NCI-H526 (cell line): ENCODE measurements at regions not wholly inside any gene's neighbourhood (a gene's known extent, or its start where the extent isn't known, plus 50 kb on each side); places are given as distances from the start of the nearest gene placed in this dataset.

Source experiments
- DNase-seq, 2 experiments: peaks; one replicate each; lab custom pipeline; 2025; lab: John Stamatoyannopoulos, UW

DNA sequence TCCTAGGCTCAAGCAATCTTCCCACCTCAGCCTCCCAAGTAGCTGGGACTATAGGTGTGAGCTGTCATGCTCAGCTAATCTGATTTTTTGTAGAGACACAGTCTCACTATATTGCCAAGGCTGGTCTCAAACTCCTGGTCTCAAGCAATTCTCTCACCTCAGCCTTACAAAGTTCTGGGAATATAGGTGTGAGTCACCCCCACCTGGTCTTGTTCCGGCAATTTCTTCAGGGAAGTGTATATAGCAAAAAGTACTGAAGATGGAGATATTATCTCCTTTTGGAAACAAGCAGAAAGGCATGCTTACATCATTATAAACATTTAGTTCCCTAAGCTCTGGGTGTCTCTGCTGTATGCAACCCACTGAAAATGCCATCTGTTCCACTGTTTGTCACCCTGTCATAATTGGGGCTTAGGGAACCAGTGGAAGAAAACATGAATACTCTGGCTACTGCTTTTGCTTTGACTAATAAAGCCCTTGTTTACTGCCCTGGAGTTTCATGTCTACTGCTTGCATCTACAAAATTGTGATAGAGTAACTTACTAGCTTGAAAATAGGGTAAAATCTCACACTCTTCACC lies 940.2 kb downstream of the GALC start:
- no peak for DNase-seq

DNA sequence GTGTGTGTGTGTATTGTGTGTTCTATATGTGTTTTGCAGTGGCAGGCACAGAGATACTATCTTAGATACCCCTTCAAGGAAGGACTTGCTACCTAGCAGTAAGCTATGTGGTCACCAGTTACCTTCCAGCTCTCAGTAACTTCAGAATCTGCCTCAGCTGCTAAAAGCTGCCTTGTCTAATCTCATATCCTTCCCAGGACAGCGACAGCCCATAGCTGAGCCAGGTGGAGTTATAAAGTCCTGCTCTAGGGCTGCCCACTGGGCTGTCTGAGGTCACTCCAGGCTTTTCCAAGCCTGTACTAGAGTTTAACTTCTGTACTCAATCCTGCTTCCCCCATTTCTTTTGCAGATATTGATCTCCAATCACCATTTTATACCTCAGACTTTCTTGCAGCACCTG lies 942.6 kb downstream of the GALC start:
- no peak for DNase-seq

DNA sequence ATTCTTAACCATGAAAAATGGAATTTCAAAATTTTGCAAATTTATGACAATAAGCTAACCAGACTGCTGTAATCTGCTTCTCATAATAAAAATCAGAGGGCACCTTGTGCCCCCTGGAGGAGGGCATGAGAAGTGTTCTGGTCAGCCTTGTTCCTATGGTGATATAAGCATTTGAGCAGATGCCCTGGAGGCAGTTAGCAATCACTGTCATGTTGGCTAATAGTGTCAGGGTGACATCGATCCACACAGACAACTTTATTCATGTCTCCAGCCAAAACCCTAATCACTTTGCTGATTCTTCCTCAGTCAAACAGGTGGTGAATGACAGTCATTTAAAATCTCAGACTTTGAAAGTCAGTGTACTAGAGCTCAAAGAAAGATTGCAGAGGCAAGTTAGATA lies 943.0 kb downstream of the GALC start:
- DNase-seq = peak; percentile 3 to 45

DNA sequence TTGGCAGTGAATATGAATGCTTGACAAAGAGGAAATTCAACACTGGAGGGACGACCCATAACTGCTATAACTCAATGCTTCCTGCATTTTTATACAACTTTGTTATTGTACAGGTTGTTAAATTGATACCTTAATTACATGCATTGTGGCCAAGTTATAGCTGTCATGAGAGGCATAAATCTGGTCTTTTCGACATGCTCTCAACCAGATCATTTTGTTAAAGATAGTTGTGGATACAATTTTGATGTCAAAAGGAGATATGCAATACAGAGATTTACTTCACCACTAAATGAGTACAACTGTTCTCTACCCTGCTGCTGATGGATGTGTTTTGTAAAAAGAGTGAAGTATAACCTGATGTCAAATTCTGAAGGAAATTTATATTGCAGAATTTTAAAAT lies 946.0 kb downstream of the GALC start:
- DNase-seq = no peak

DNA sequence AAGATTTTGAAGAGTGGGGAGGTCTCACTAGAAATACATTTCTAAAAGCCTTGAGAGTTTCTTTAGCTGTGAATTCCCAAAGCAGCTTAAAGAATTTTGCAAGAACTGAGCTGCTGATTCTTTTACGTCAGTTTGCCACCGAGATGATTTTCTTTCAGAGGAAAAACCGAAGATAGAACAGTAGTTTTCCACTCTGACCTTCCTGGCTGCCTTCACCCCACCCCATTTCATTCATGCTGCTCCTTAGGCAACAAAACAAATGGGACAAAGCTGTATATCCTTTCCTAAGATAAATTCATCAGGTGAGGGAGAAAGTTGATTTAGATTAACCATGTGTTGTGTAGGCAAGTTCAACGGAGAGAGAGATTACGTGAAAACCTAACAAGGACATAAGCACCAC lies 947.0 kb downstream of the GALC start:
- DNase-seq = no peak

DNA sequence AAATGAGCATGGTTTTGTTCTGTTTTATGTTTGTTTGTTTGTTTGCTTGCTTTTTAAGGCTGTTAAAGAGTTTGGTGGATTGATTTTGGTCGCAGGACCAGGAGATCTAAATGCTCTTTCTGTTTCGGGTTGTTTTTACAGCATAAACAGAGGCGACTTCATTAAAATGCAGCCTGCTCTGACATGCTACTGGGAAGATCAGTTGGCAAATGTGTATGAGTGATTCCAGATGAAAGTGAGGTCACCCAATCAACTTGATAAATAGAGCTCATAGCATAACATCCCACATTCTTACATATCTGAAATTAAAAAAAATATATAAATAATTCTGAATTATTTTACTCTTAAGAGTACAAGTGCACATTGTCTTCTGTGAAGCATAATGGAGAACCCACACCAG lies 947.7 kb downstream of the GALC start:
- DNase-seq = no peak

DNA sequence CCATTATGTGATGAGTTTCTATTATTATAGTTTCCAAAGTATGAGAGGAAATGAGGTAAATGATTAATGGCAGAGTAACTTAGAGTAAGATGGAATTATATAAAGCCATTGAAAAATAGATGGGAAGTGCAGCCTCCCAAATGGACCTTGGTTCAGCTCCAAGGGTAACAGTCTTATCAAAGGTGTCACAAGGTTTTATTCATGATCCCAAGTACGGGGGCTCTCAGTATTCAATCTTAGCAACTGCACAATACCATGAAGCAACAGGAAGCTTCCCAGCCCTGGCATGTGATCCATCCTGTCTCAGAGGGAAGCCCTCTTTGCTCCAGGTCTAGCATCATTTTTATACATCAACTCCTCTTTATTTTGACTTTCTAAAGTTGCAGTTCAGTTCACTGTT lies 948.2 kb downstream of the GALC start:
- no peak for DNase-seq

DNA sequence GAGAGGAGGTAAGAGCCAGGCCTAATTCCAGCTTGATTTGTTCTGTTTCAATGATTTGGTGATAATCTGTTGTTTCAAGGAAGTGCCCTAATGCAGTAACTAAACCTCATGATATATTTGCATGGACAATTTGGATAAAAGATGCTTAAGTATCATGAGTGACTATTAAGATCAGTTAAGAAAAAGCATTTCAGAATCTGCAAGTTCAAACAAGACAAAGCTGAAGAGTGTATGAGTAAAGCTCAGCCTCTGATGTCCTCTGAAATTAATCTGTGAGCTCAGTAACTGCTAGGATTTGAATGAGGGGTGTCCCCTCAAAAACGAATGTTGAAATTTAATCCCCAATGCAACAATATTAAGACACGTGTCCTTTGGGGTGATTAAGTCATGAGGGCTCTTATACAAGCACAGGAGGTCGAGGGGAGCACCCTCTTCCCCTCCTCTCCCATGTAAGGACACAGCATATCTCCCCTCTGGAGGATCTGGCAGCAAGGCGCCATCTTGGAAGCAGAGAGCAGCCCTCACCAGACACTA lies 949.2 kb downstream of the GALC start:
- DNase-seq = no peak

DNA sequence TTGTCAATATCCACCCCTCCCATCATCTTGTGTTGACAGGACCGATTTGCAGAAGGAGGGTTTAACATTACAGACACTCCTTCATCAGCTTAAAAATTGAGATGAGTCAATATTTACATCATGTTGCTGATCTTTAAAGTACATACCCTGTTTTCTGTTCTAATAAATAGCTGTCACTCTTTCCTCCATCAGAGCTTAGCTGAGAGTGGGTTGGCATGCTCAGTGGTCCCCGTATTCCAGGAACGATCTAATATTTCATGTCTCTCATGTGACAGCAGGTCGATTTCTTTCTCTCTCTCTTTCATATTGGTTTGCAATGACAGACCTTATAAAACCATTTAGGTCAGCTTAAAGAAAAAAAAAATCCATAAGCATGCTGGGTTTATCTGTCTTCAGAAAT lies 950.6 kb downstream of the GALC start:
- no peak for DNase-seq

DNA sequence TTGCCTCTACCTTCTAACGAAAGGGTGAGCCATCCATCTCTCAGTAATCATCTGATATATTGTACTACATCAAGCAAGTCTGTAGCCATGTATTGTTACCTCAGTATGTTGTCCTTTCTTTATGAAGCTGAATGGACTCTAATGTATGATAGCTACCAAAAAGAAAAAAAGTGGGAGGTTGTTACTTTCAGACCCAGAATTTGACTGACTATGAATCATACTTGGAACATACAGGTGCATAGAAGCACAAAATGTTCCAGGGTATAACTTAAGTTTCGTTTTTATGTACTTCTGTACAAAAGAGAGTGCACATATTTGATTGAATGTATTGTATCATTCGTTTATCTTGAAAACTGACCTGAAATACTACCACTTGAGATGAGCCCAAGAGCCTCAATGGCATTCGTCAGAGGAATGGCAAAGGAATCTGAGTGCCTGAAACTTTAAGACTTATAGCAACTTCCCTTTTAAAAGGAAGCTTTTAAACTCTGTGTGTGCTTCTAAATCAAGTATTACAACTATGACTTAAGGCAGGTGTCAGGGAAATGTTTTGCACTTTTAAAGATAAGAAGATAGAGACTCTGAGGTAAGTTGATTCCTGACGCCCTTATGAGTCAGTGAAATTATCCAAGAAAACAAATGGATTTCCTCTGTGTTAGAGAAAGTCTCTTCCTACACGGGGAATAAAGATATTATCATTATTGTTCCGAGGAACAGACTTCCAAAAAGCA lies 951.5 kb downstream of the GALC start:
- no peak for DNase-seq

DNA sequence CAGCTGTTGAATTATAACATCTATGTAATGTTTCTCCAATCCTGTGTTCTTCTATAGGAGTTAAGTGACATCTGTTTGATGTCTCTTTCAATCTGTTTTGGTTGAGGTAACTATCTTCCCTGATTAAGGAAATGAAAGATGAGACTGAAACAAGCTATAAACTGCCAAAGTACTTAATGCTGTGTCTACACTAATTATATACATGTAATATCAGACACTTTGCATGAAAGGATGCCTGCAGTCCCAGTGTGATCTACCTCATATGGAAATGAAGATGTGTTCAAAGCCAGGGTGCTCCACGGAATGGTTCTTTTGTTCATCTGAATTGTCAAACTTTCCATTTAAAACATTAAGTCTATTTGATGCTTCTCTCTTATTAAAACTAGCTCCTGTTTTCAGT lies 958.3 kb downstream of the GALC start:
- DNase-seq = peak; percentile 49 to 52

DNA sequence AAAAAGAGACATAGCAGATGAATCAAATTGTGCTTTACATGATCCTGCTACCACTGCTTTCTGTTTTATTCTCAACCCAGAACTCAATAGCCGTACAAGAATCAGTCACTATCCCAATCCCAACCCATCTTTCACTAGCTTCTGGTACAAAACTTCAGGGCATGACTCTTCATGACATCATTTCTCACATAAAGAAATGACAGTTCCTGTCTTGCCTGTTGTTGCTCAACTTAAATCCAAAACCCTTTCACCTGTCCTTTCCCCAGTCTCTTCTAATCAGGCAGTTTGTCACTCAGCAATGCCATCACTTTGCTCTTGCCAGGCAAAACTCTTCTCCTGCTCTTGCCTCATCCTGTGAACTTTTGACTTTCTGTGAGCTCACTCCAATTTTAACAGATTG lies 962.8 kb downstream of the GALC start:
- DNase-seq = no peak

DNA sequence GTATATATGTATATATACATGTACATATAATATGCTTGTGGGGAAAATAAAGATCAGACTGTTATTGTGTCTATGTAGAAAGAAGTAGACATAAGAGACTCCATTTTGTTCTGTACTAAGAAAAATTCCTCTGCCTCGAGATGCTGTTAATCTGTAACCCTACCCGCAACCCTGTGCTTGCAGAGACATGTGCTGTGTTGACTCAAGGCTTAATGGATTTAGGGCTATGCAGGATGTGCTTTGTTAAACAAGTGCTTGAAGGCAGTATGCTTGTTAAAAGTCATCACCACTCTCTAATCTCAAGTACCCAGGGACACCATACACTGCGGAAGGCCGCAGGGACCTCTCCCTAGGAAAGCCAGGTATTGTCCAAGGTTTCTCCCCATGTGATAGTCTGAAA lies 972.9 kb downstream of the GALC start:
- peak; percentile 1 to 10 for DNase-seq

DNA sequence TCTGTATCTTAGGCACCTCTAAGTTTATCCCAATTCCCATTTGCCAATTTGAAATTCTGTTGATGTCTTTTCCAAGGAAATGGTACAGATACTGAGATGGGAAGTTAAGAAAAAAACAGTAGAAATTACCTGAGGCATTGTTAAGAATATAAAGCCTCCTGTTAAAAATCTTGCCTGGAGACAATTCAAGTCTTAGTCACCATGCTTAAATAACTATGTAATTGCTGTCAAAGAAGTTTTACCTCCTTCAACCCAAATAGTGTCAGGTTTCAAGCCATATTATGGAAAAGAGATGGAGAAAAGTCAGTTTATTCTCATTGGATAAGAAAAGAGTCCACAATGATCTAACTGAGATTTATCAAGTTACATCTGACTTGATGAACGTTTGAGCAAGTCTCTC lies 974.7 kb downstream of the GALC start:
- DNase-seq = no peak

DNA sequence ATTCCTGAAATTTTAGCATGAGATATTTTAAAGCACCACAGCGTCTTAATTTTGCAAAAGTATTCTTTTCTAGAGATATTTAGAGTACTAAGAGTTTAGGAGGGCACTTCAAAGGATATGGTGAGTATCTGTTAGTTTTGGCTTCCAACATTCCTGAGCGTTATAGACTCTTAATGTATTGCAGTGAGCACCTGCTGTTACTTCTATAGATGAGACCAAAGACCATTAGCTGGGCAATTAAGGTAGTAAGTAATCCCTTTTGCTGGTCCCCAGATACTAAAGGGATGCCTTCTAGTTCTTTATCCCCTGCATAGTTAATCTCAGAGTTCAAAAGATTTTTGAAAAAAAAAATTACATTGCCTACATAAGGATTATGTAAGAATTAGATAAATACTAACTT lies 975.6 kb downstream of the GALC start:
- no peak for DNase-seq

DNA sequence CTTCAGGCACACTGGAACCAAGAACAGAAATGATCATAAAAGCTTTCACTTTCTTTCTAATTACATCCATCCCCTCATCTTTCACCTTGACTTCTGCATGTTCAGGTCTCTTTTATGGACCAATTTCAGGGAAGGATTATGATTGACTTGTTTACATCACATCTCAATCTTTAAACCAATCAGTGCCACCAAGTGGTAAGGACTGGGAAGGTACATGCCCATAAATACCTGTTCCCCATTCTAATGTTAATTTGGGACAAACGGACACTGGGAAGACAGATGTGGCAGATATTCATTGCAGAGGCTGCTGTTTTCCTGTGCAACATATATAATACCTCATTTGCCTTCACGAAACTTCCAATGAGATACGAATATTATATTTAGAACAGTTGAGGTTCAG lies 978.1 kb downstream of the GALC start:
- peak in 1 of 2 experiments; percentile 25 for DNase-seq

DNA sequence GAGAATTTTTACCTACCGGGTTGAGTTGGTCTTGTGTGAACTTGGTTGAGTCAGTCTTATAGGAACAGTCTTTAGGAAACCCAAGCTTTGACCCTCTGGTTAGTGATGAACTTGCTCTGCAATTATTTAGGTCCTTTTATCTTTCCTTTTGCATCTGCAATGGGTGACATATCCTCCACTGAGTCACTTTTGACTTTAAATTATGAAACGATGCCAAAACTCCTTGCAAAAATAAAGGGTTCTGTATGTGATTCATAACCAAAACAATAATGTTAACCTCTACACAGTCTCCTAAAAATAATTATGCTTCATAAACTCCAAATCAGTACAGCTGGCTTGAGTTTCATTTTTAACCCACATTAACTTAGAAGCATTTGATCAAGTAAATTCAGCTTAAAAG lies 979.4 kb downstream of the GALC start:
- no peak for DNase-seq

DNA sequence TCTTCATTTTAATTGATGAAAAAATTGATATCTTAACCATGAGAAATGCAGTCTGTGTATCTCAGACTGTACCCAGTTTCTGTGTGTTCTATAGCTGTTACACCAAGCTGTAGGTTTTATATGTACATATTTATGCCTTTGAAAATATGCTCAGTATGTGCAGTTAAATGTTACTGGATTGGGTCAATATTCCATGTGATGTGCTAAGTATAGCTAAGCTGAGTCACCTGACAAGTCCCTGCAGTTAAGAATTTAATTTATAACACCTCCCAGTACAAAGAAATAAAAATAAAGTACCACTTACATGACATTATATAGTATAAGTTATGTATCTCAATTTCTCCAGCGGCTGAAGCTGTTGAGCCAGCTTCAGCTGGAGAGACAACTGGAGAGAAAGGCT lies 984.0 kb downstream of the GALC start:
- no peak for DNase-seq

DNA sequence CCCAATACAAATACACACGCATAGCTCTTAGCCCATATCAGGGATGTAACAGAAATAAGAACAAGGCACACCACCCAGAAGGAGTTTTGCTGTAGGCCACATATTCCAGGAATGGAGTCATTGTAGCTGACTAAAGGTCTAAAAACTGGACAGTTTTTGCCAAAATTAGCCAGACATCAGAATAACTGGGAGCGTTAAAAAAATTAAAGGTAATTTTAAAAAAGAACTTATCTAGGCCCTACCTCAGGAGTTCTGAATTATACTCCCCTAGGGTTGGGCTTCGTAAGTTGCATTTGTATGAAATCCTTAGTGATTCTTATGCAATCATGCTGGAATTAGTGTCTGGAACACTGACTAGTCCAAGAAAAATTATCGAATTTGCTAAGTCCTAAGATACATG lies 987.7 kb downstream of the GALC start:
- no peak for DNase-seq

DNA sequence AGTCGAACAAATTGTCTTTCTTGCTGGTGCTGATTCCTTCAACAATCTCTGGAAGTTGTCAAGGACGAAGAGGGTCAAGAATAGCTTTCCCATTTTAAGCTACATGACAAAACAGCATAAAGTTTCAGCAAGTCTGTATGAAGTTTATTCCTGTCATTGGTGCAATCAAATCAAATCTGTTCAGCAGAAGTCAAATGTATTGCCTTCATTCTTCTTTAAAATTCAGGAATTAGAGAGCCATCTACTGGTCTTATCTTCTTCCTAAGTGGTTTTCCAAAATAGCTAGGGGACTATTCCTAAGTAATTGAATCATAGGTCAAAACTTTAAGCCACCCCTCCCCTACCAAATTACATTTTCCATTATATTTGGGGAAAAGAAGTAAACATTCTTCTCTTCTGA lies 990.2 kb downstream of the GALC start:
- no peak for DNase-seq

DNA sequence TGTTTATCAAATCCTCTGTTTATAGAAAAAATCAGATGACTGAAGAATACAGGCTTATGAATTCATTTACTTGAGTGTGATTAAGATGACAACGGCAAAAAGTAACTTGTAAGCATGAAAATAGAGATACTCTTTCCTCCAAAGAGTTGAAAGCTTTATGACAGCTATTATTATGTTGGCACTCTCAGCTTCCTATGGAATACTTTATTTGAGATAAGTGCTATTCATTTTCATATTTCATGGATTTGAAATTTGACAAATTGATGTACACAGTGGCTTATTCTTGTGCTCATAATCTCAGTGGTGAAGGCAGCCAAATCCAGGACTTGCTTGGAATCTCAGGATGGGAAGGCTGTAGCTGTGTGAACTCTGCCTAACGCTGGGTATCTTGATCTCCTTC lies 991.6 kb downstream of the GALC start:
- DNase-seq = no peak

DNA sequence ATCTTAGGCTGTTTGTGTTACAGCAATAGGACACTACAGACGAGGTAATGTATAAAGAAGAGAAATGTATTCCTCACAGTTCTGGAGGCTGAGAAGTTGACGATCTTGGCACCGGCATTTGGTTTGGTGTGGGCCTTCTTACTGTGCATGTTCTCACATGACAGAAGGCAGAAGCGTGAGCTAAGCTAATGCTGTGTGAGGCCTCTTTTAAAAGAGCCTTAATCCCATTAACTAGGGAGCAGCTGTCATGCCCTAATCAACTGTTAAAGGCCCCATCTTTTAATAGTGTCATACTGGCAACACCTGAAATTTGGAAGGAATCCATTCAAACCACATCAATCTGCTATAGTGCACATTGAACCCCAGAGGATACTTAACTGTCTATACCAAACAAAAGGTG lies 992.9 kb downstream of the GALC start:
- DNase-seq = no peak

DNA sequence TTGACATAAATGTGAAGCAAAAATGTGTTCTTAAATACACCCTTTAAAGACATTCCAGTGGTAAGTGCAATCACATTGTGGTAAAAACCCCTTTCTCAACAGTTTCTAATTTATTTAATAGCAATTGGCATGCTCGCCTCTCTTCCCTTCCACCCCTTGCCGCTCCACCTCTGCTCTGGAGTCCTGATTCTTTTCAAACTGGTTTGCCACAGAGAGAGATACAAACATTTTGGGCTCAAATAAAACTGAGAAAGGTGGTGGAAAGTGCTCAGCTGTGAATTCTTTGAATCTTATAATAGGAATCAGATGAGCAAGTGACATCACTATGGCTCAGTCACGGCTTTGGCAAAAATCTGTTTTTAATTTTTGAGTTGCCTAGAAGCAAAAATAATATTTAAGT lies 993.9 kb downstream of the GALC start:
- DNase-seq = no peak

DNA sequence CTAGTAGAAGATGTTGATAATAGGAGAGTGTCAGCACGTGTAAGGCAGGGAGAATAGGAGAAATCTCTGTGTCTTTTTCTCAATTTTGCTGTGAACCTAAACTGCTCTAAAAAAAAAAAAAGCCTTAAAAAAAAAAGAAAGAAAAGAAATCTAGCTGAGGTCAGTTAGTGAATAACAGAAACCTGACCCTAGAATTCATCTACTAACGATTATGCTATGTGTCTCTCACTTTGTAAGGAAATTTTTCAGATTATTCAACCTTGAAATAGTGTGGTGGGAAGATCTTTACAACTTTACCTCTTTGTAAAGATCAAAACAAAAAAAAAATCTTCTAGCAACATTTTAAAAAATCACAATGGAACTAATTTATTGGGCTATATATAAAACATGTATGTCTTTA lies 995.7 kb downstream of the GALC start:
- DNase-seq = no peak
